H9 (cell line): ENCODE measurements at regions not wholly inside any gene's neighbourhood (a gene's known extent, or its start where the extent isn't known, plus 50 kb on each side); places are given as distances from the start of the nearest gene placed in this dataset.

Source experiments
- DNase-seq: peaks from one replicate; pipeline ENCODE4 v3.0.0-alpha.2; 2017
- H2AFZ ChIP-seq: one replicate; pipeline ENCODE4 v1.6.1; 2013; ENCODE audit warnings: mild to moderate bottlenecking, low read length, control low read depth, moderate library complexity
- H2AK5ac ChIP-seq: 2 replicates; pipeline ENCODE4 v1.6.1; 2013; ENCODE audit warnings: low read length, control low read depth, mixed read lengths; ENCODE audit not compliant: insufficient read length
- H2BK120ac ChIP-seq: one replicate; pipeline ENCODE4 v1.6.1; 2013; ENCODE audit warnings: low read depth, mild to moderate bottlenecking, low read length, control low read depth, inconsistent platforms; ENCODE audit not compliant: poor library complexity, severe bottlenecking
- H2BK12ac ChIP-seq: 2 replicates; pipeline ENCODE4 v1.6.1; 2013; ENCODE audit warnings: low read length, control low read depth, mixed read lengths, low read depth; ENCODE audit not compliant: insufficient read length
- H2BK15ac ChIP-seq: 2 replicates; pipeline ENCODE4 v1.6.1; 2013; ENCODE audit warnings: low read depth, low read length, control low read depth
- H2BK20ac ChIP-seq: one replicate; pipeline ENCODE4 v1.6.1; 2013; ENCODE audit warnings: low read depth, mild to moderate bottlenecking, low read length, control low read depth, inconsistent platforms; ENCODE audit not compliant: poor library complexity, severe bottlenecking
- H2BK5ac ChIP-seq: 2 replicates; pipeline ENCODE4 v1.6.1; 2013; ENCODE audit warnings: low read length, control low read depth, mixed read lengths; ENCODE audit not compliant: insufficient read length
- H3K14ac ChIP-seq: 2 replicates; pipeline ENCODE4 v1.6.1; 2013; ENCODE audit warnings: low read length, control low read depth; ENCODE audit not compliant: insufficient read depth
- H3K18ac ChIP-seq: 2 replicates; pipeline ENCODE4 v1.6.1; 2013; ENCODE audit warnings: low read depth, mild to moderate bottlenecking, mixed read lengths, low read length, control low read depth; ENCODE audit not compliant: insufficient read length
- H3K23ac ChIP-seq: 2 replicates; pipeline ENCODE4 v1.6.1; 2013; ENCODE audit warnings: low read length, control low read depth, mixed read lengths, low read depth; ENCODE audit not compliant: insufficient read length
- H3K23me2 ChIP-seq: 2 replicates; pipeline ENCODE4 v1.6.1; 2013; ENCODE audit warnings: low read depth, mild to moderate bottlenecking, mixed read lengths, low read length, control low read depth; ENCODE audit not compliant: insufficient read length, poor library complexity, severe bottlenecking
- H3K27ac ChIP-seq: 2 replicates; pipeline ENCODE4 v1.5.1; 2013; ENCODE audit warnings: low read length, control low read depth, mixed read lengths, low read depth; ENCODE audit not compliant: insufficient read length
- H3K27me3 ChIP-seq: 2 replicates; pipeline ENCODE4 v1.6.1; 2013; ENCODE audit warnings: low read length, control low read depth, inconsistent platforms; ENCODE audit not compliant: insufficient read depth
- H3K4ac ChIP-seq: 2 replicates; pipeline ENCODE4 v1.6.1; 2013; ENCODE audit warnings: low read depth, mild to moderate bottlenecking, control low read depth, inconsistent platforms, low read length, moderate library complexity
- H3K4me1 ChIP-seq: 2 replicates; pipeline ENCODE4 v1.6.1; 2013; ENCODE audit warnings: low read length, control low read depth, inconsistent platforms; ENCODE audit not compliant: insufficient read depth
- H3K4me2 ChIP-seq: 2 replicates; pipeline ENCODE4 v1.6.1; 2013; ENCODE audit warnings: low read length, control low read depth, mixed read lengths; ENCODE audit not compliant: insufficient read length, insufficient read depth
- H3K56ac ChIP-seq: 2 replicates; pipeline ENCODE4 v1.6.1; 2013; ENCODE audit warnings: low read depth, mild to moderate bottlenecking, mixed read lengths, low read length, control low read depth; ENCODE audit not compliant: insufficient read length
- H3K79me1 ChIP-seq: 2 replicates; pipeline ENCODE4 v1.6.1; 2013; ENCODE audit warnings: low read depth, mild to moderate bottlenecking, moderate library complexity, low read length, control low read depth, inconsistent platforms; ENCODE audit not compliant: insufficient read depth, poor library complexity, severe bottlenecking
- H3K79me2 ChIP-seq: 2 replicates; pipeline ENCODE4 v1.6.1; 2013; ENCODE audit warnings: low read length, control low read depth, inconsistent platforms; ENCODE audit not compliant: insufficient read depth
- H3K9ac ChIP-seq: 2 replicates; pipeline ENCODE4 v1.6.1; 2013; ENCODE audit warnings: low read length, control low read depth, mixed read lengths; ENCODE audit not compliant: insufficient read length; ENCODE audit errors: extremely low read depth
- H3K9me3 ChIP-seq: one replicate; pipeline ENCODE4 v1.6.1; 2013; ENCODE audit warnings: low read depth, low read length, inconsistent platforms; ENCODE audit not compliant: control insufficient read depth
- H3T11ph ChIP-seq: one replicate; pipeline ENCODE4 v1.6.1; 2013; ENCODE audit warnings: mild to moderate bottlenecking, low read length, control low read depth, inconsistent platforms
- H4K20me1 ChIP-seq: one replicate; pipeline ENCODE4 v1.6.1; 2013; ENCODE audit not compliant: control insufficient read depth, insufficient read length, insufficient read depth
- H4K5ac ChIP-seq: 2 replicates; pipeline ENCODE4 v1.6.1; 2013; ENCODE audit warnings: low read depth, mild to moderate bottlenecking, mixed read lengths, low read length, control low read depth; ENCODE audit not compliant: insufficient read length
- H4K8ac ChIP-seq: replicated peaks from 2 replicates; pipeline ENCODE4 v1.6.1; 2013; ENCODE audit warnings: low read length, control low read depth, mixed read lengths, low read depth; ENCODE audit not compliant: insufficient read length
- H4K91ac ChIP-seq: 2 replicates; pipeline ENCODE4 v1.6.1; 2013; ENCODE audit warnings: low read depth, mild to moderate bottlenecking, moderate library complexity, mixed read lengths, low read length, control low read depth; ENCODE audit not compliant: insufficient read length
- H3K27ac Mint-ChIP-seq, 3 experiments: 2 replicates in 2 of 3; 3 replicates in 1 of 3; pipeline ENCODE4 v1.8.0; 2020 to 2021; ENCODE audit warnings: mixed read lengths in 3 of 3, mild to moderate bottlenecking in 1 of 3, moderate library complexity in 1 of 3
- H3K27me3 Mint-ChIP-seq: 2 replicates; pipeline ENCODE4 v1.8.0; 2021; ENCODE audit warnings: low read depth, mild to moderate bottlenecking, moderate library complexity, mixed read lengths
- H3K36me3 Mint-ChIP-seq, 3 experiments: 2 replicates in 2 of 3; 3 replicates in 1 of 3; pipeline ENCODE4 v1.8.0; 2020 to 2021; ENCODE audit warnings: low read depth in 3 of 3, mixed read lengths in 3 of 3; ENCODE audit not compliant: insufficient read depth in 1 of 3
- H3K4me1 Mint-ChIP-seq, 2 experiments: 2 replicates each; pipeline ENCODE4 v1.8.0; 2020; ENCODE audit warnings: mixed read lengths in 2 of 2
- H3K4me3 Mint-ChIP-seq, 2 experiments: 2 replicates in 1 of 2; 3 replicates in 1 of 2; pipeline ENCODE4 v1.8.0; 2020 to 2021; ENCODE audit warnings: mild to moderate bottlenecking in 2 of 2, mixed read lengths in 2 of 2, moderate library complexity in 1 of 2
- H3K9me3 Mint-ChIP-seq, 2 experiments: 2 replicates in 1 of 2; 3 replicates in 1 of 2; pipeline ENCODE4 v1.8.0; 2020; ENCODE audit warnings: mild to moderate bottlenecking in 2 of 2, mixed read lengths in 2 of 2, moderate library complexity in 1 of 2
- CTCF ChIP-seq: fragments of 200-600 bp; sonication (generic); conservative IDR thresholded peaks from 3 replicates; pipeline ENCODE4 v1.8.0; 2021; ENCODE audit warnings: antibody characterized with exemption, mild to moderate bottlenecking
- WGBS: extraction: QIAGEN DNeasy Blood & Tissue Kit; methylation state at CpG from one replicate; pipeline ENCODE4 v1.1.7; 2013; ENCODE audit warnings: missing lambda C conversion rate, low lambda C conversion rate, mixed read lengths; ENCODE audit not compliant: insufficient read length; ENCODE audit errors: extremely low coverage; 5-methylcytosine and 5-hydroxymethylcytosine counted together

GRCh38 chr2:216934151-216934550 is 74.3 kb upstream of the TNP1 start:
- H3K36me3 Mint-ChIP-seq: no peaks in the 10 kb centered on the region
- peaks cover 4% of the 10 kb centered on the region for H3K27me3 Mint-ChIP-seq
- Histone ChIP-seq H2BK12ac (no peak overlapping the region), H3K18ac (peak overlapping the region; percentile 9), H3K14ac (no peak overlapping the region), H3K4ac (no peak overlapping the region), H2BK120ac (no peak overlapping the region), H2AFZ (no peak overlapping the region), H4K5ac (no peak overlapping the region), H2AK5ac (no peak overlapping the region), H2BK5ac (no peak overlapping the region), H3K9me3 (no peaks in the 10 kb centered on the region), H2BK20ac (no peak overlapping the region), H3K56ac (no peak overlapping the region), H3K27ac (no peak overlapping the region), H4K20me1 (no peaks in the 10 kb centered on the region), H3K79me2 (no peaks in the 10 kb centered on the region), H3K23me2 (no peaks in the 10 kb centered on the region), H3K4me1 (no peaks in the 10 kb centered on the region), H3K79me1 (no peaks in the 10 kb centered on the region), H3K9ac (no peak overlapping the region), H4K91ac (no peak overlapping the region), H2BK15ac (no peak overlapping the region), H4K8ac (no peak overlapping the region), H3T11ph (no peak overlapping the region), H3K27me3 (no peaks in the 10 kb centered on the region), H3K23ac (no peak overlapping the region), H3K4me2 (no peak overlapping the region)
- TF ChIP-seq CTCF: no peak
- H3K9me3 Mint-ChIP-seq: peaks cover 4% of the 10 kb centered on the region in 2 experiments; a peak in 4 of 5 replicates
- DNase-seq: no peak
- WGBS: no CpG with 5 or more reads among the region's 7 CpGs
- H3K4me3 Mint-ChIP-seq: no peak overlapping the region
- H3K27ac Mint-ChIP-seq: peak overlapping the region in 1 of 3 experiments; percentile 55; a peak in 2 of 7 replicates
- peaks cover 8 to 11% of the 10 kb centered on the region in 2 experiments for H3K4me1 Mint-ChIP-seq
